Lower leg skin (tissue), 3 donors: ENCODE measurements at regions not wholly inside any gene's neighbourhood (a gene's known extent, or its start where the extent isn't known, plus 50 kb on each side); places are given as distances from the start of the nearest gene placed in this dataset.

Experiments used
- CTCF ChIP-seq, 3 donors: fragments of 450-650 bp; IDR thresholded peaks; one replicate each; pipeline ENCODE4 v1.5.1; 2016; ENCODE audit warnings: antibody characterized with exemption in 3 of 3, mild to moderate bottlenecking in 3 of 3, moderate library complexity in 2 of 3
- POLR2A ChIP-seq, 2 donors: fragments of 450-650 bp; IDR thresholded peaks; one replicate each; pipeline ENCODE4 v1.6.1; 2016 to 2017; ENCODE audit warnings: antibody characterized with exemption in 2 of 2, mild to moderate bottlenecking in 1 of 2, moderate library complexity in 1 of 2

GRCh38 chr2:168320267-168320666 is 72.9 kb upstream of the STK39 start:
- TF ChIP-seq CTCF (IDR thresholded peaks at IDR 0.05) (no peak), POLR2A (IDR thresholded peaks at IDR 0.05) (no peak)
